ENCODE measurements at regions not wholly inside any gene's neighbourhood (a gene's known extent, or its start where the extent isn't known, plus 50 kb on each side); places are given as distances from the start of the nearest gene placed in this dataset.

- TF ChIP-seq, protein P1, sequence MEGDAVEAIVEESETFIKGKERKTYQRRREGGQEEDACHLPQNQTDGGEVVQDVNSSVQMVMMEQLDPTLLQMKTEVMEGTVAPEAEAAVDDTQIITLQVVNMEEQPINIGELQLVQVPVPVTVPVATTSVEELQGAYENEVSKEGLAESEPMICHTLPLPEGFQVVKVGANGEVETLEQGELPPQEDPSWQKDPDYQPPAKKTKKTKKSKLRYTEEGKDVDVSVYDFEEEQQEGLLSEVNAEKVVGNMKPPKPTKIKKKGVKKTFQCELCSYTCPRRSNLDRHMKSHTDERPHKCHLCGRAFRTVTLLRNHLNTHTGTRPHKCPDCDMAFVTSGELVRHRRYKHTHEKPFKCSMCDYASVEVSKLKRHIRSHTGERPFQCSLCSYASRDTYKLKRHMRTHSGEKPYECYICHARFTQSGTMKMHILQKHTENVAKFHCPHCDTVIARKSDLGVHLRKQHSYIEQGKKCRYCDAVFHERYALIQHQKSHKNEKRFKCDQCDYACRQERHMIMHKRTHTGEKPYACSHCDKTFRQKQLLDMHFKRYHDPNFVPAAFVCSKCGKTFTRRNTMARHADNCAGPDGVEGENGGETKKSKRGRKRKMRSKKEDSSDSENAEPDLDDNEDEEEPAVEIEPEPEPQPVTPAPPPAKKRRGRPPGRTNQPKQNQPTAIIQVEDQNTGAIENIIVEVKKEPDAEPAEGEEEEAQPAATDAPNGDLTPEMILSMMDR (conservative IDR thresholded peaks at IDR 0.05 in 1 of 2, IDR thresholded peaks at IDR 0.05 in 1 of 2; ENCODE audit: extremely low read depth in 1 of 2, insufficient read depth in 1 of 2, low read depth in 1 of 2, low read length in 2 of 2) = no peak
- no peak for TF ChIP-seq EZH2 (IDR thresholded peaks at IDR 0.05; ENCODE audit: borderline replicate concordance, low read length)
Measured at GRCh38 chr2:180872255-180872654, 108.2 kb upstream of the UBE2E3 start.

Data from mammary epithelial cell (primary cell).